Nephron (organoid): ENCODE measurements at regions not wholly inside any gene's neighbourhood (a gene's known extent, or its start where the extent isn't known, plus 50 kb on each side); places are given as distances from the start of the nearest gene placed in this dataset.
A peak's percentile ranks its signal among the peaks of the same experiment; 100 is the strongest.

Source experiments
- H3K27ac Mint-ChIP-seq, 3 experiments: 2 replicates each; pipeline ENCODE4 v1.8.0; 2020; ENCODE audit warnings: mixed read lengths in 3 of 3, mild to moderate bottlenecking in 2 of 3, moderate library complexity in 1 of 3
- H3K27me3 Mint-ChIP-seq: 2 replicates; pipeline ENCODE4 v1.8.0; 2021; ENCODE audit warnings: low read depth, mild to moderate bottlenecking, moderate library complexity, mixed read lengths
- H3K36me3 Mint-ChIP-seq: 2 replicates; pipeline ENCODE4 v1.8.0; 2020; ENCODE audit warnings: low read depth, mixed read lengths
- H3K4me1 Mint-ChIP-seq: 2 replicates; pipeline ENCODE4 v1.8.0; 2020; ENCODE audit warnings: mixed read lengths
- H3K4me3 Mint-ChIP-seq, 3 experiments: 2 replicates each; pipeline ENCODE4 v1.8.0; 2020; ENCODE audit warnings: mild to moderate bottlenecking in 3 of 3, mixed read lengths in 3 of 3, moderate library complexity in 2 of 3
- H3K9me3 Mint-ChIP-seq: 2 replicates; pipeline ENCODE4 v1.8.0; 2020; ENCODE audit warnings: mixed read lengths
- TF ChIP-seq, protein P1 (sequence below), 3 experiments: fragments of 200-600 bp; sonication (generic); IDR thresholded peaks; one replicate each; pipeline ENCODE4 v1.5.0; 2021; ENCODE audit warnings: antibody characterized with exemption in 3 of 3; ENCODE audit not compliant: unreplicated experiment in 3 of 3

DNA sequence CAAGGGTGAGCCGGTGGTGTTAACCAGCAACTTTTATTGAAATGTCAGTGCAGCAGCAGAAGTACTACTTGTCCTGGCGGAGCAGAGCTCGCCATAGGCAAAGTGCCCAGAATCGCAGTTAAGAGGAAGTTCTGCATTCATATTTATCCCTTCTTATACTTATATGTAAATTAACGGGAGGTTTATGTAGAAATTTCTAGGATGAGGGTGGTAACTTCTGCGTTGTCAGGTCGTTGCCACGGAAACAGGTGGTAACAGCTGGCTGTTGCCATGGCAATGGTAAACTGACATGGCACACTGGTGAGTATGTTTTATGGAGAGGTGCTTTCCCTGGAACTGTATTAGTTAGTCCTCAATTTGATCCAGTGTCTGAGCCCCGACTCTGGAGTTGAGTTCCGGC, 2494.9 kb upstream of the PCDH20 start:
- Mint-ChIP-seq H3K4me1 (peaks cover 5% of the 10 kb centered on the region), H3K9me3 (no peaks in the 10 kb centered on the region), H3K27me3 (no peaks in the 10 kb centered on the region), H3K4me3 (no peak overlapping the region), H3K27ac (no peak overlapping the region), H3K36me3 (no peaks in the 10 kb centered on the region)
- TF ChIP-seq, protein P1, sequence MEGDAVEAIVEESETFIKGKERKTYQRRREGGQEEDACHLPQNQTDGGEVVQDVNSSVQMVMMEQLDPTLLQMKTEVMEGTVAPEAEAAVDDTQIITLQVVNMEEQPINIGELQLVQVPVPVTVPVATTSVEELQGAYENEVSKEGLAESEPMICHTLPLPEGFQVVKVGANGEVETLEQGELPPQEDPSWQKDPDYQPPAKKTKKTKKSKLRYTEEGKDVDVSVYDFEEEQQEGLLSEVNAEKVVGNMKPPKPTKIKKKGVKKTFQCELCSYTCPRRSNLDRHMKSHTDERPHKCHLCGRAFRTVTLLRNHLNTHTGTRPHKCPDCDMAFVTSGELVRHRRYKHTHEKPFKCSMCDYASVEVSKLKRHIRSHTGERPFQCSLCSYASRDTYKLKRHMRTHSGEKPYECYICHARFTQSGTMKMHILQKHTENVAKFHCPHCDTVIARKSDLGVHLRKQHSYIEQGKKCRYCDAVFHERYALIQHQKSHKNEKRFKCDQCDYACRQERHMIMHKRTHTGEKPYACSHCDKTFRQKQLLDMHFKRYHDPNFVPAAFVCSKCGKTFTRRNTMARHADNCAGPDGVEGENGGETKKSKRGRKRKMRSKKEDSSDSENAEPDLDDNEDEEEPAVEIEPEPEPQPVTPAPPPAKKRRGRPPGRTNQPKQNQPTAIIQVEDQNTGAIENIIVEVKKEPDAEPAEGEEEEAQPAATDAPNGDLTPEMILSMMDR (IDR thresholded peaks at IDR 0.05; ENCODE audit: unreplicated experiment in 3 of 3): no peak

DNA sequence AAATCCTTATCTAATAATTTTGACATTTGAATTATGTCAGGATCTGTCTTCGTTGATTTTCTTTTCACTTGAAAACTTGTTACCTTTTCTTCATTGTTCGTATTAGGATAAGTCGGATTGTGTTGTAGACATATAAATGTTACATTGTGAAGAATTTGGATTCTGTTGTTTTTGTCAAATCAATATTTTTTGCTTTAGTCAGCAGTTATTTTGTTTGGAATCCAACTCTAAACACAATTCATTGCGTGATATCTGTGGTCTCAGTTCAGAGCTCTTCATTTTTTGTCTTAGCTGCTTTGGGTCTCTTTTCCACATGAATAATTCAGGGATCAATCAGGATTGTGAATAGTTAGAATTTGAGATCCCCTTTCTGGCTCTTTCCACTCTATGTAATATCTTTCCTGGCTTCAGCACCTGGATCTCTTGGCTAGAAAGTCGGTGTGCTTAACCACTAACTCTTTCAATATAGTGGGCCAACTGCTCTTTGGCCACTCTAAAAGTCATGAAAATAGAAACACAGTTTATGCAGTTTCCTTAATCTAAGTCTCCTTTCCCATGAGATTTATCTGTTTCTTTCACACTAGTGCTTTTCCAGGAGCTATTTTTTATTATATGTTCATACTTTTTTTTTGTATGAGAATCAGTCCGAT, 2494.2 kb upstream of the PCDH20 start:
- Mint-ChIP-seq H3K36me3 (no peaks in the 10 kb centered on the region), H3K9me3 (no peaks in the 10 kb centered on the region), H3K27me3 (no peaks in the 10 kb centered on the region), H3K4me3 (no peak overlapping the region), H3K4me1 (peaks cover 5% of the 10 kb centered on the region), H3K27ac (no peak overlapping the region)
- TF ChIP-seq, protein P1 (IDR thresholded peaks at IDR 0.05; ENCODE audit: unreplicated experiment in 3 of 3): no peak

DNA sequence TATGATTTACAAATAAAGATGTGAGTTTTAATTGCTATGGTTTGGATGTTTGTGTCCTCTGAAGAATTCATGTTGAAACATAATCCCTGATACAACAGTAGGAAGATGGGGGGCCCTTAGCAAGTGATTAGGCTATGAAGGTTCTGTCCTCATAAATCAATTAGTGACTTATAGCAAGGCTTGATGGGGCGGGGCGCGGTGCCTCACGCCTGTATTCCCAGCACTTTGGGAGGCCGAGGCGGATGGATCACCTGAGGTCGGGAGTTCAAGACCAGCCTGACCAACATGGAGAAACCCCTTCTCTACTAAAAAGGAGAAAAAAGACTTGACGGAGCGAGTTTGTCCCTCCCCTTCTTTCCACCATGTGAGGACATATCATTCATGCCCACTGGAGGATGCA, 2486.5 kb upstream of the PCDH20 start:
- H3K4me3 Mint-ChIP-seq: no peak overlapping the region
- H3K4me1 Mint-ChIP-seq: peaks cover 4% of the 10 kb centered on the region
- TF ChIP-seq, protein P1 (IDR thresholded peaks at IDR 0.05; ENCODE audit: unreplicated experiment in 3 of 3): no peak
- H3K27me3 Mint-ChIP-seq: no peaks in the 10 kb centered on the region
- H3K9me3 Mint-ChIP-seq: no peaks in the 10 kb centered on the region
- no peaks in the 10 kb centered on the region for H3K36me3 Mint-ChIP-seq
- H3K27ac Mint-ChIP-seq: no peak overlapping the region

DNA sequence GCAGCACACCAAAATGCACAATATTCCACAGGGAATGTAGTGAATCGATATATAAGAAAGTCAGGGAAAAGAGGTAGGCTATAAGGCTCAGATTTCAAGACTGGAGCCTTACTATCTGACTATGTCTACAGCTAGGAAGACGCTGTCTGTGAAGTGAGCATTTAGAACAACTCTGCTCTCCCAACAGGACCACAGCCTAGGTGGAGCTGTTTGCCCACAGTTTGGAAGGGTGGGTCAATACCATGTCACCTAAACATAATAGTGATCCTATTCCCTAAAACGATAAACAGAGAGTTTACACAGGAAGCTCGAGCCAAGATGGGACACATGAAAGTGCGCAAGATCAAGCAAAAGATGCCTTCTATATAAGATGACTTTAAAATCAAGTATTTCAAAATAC, 2486.0 kb upstream of the PCDH20 start:
- Mint-ChIP-seq H3K27me3 (no peaks in the 10 kb centered on the region), H3K4me1 (peaks cover 6% of the 10 kb centered on the region), H3K36me3 (no peaks in the 10 kb centered on the region), H3K27ac (no peak overlapping the region), H3K4me3 (no peak overlapping the region), H3K9me3 (no peaks in the 10 kb centered on the region)
- TF ChIP-seq, protein P1 (IDR thresholded peaks at IDR 0.05; ENCODE audit: unreplicated experiment in 3 of 3): no peak

DNA sequence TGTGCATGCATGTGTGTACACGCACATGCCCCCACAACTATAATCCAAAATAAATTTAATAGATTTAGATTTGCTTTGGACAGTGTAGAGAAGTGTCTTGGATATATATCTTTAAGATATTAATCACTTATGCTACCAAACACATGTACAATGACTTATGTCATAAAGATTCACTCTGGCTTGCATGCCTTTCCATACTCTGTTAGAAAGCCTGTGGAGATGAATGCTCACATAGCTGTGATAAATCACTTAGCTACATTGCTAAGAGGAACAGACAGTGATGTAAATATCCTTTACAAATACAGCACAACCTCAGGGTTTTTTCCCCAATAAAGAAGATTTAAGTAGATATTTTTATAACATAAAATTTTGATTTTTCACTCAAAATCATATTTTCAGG, 2484.8 kb upstream of the PCDH20 start:
- Mint-ChIP-seq H3K27ac (peak overlapping the region in 1 of 3 experiments; percentile 48), H3K27me3 (no peaks in the 10 kb centered on the region), H3K4me1 (peaks cover 12% of the 10 kb centered on the region), H3K36me3 (no peaks in the 10 kb centered on the region), H3K9me3 (no peaks in the 10 kb centered on the region), H3K4me3 (no peak overlapping the region)
- TF ChIP-seq, protein P1 (IDR thresholded peaks at IDR 0.05; ENCODE audit: unreplicated experiment in 3 of 3): no peak

DNA sequence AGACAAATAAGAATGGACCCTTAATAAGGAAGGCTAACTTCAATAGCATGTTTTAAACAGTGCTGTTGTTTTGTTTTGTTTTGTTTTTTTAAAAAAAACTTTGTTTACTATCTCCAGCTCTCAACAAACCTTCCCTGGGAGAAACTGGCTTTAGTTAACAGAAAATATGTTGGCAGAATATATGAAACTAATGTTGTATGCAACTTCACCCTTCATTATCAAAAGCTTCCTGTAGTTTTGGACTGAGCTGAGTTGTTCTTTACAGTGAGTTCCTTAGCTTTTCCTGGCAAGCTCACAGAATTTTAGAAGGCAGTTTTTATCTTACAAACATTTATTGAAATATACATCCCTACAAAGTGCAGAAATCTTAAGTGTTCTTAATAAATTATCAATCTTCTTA, 2480.7 kb upstream of the PCDH20 start:
- Mint-ChIP-seq H3K27ac (peak overlapping the region in 2 of 3 experiments; percentile 5 to 18), H3K27me3 (no peaks in the 10 kb centered on the region), H3K4me1 (peaks cover 12% of the 10 kb centered on the region), H3K36me3 (no peaks in the 10 kb centered on the region), H3K9me3 (no peaks in the 10 kb centered on the region), H3K4me3 (no peak overlapping the region)
- TF ChIP-seq, protein P1 (IDR thresholded peaks at IDR 0.05; ENCODE audit: unreplicated experiment in 3 of 3): no peak
